Thoracic aorta (tissue), 2 donors: ENCODE measurements at regions not wholly inside any gene's neighbourhood (a gene's known extent, or its start where the extent isn't known, plus 50 kb on each side); places are given as distances from the start of the nearest gene placed in this dataset.

Experiments
- ATAC-seq: fragments of 150-250 bp; one replicate; pipeline ENCODE4 v1.8.0; 2017; ENCODE audit warnings: low read depth; ENCODE audit not compliant: insufficient number of reproducible peaks, low FRiP score
- DNase-seq: peaks from one replicate; pipeline ENCODE4 v3.0.0-alpha.2; 2020; ENCODE audit warnings: low spot score
- H3K27ac ChIP-seq, 2 donors: fragments of 200-600 bp; sonication (generic); 1 replicate in 1 of 2; 2 replicates in 1 of 2; pipeline ENCODE4 v1.5.1; 2016; ENCODE audit warnings: mild to moderate bottlenecking in 2 of 2, moderate library complexity in 2 of 2
- H3K27me3 ChIP-seq: fragments of 200-600 bp; sonication (generic); replicated peaks from 2 replicates; pipeline ENCODE4 v1.6.0; 2016; ENCODE audit warnings: mild to moderate bottlenecking; ENCODE audit not compliant: insufficient read depth
- H3K36me3 ChIP-seq: fragments of 200-600 bp; sonication (generic); one replicate; pipeline ENCODE4 v1.5.1; 2016
- H3K4me1 ChIP-seq, 2 donors: fragments of 200-600 bp; sonication (generic); 1 replicate in 1 of 2; 2 replicates in 1 of 2; pipeline versions ENCODE4 v1.5.1 to v1.6.0; 2016; ENCODE audit warnings: low read depth in 2 of 2, mild to moderate bottlenecking in 1 of 2; ENCODE audit not compliant: control insufficient read depth in 1 of 2
- H3K4me3 ChIP-seq: fragments of 200-600 bp; sonication (generic); 2 replicates; pipeline ENCODE4 v1.5.1; 2016; ENCODE audit warnings: mild to moderate bottlenecking
- H3K9me3 ChIP-seq: fragments of 200-600 bp; sonication (generic); 2 replicates; pipeline ENCODE4 v1.5.1; 2016
- CTCF ChIP-seq: fragments of 200-600 bp; sonication (generic); IDR thresholded peaks from one replicate; pipeline ENCODE4 v1.5.1; 2019; ENCODE audit warnings: antibody characterized with exemption

GRCh38 chr14:60356906-60357550, 108.0 kb downstream of the PPM1A start:
- TF ChIP-seq CTCF, result no peak
- DNase-seq (no peak), ATAC-seq (no peak)
- Histone ChIP-seq H3K4me3 (no peak overlapping the region), H3K27ac (no peak overlapping the region), H3K9me3 (no peaks in the 10 kb centered on the region), H3K4me1 (no peaks in the 10 kb centered on the region), H3K36me3 (no peaks in the 10 kb centered on the region), H3K27me3 (no peaks in the 10 kb centered on the region)

- Histone ChIP-seq H3K9me3 (no peaks in the 10 kb centered on the region), H3K27me3 (no peaks in the 10 kb centered on the region), H3K27ac (no peak overlapping the region), H3K4me1 (no peaks in the 10 kb centered on the region), H3K36me3 (no peaks in the 10 kb centered on the region), H3K4me3 (no peak overlapping the region)
- no peak for ATAC-seq
- TF ChIP-seq CTCF, result no peak
- DNase-seq, result no peak
Measured at GRCh38 chr14:60357551-60358149, 108.6 kb downstream of the PPM1A start.

GRCh38 chr14:60363275-60363674, 114.3 kb downstream of the PPM1A start:
- Histone ChIP-seq H3K9me3 (no peaks in the 10 kb centered on the region), H3K36me3 (no peaks in the 10 kb centered on the region)

GRCh38 chr14:60363687-60364086, 114.7 kb downstream of the PPM1A start:
- TF ChIP-seq CTCF, result no peak
- Histone ChIP-seq H3K36me3 (no peaks in the 10 kb centered on the region), H3K27ac (no peak overlapping the region), H3K9me3 (no peaks in the 10 kb centered on the region), H3K27me3 (no peaks in the 10 kb centered on the region), H3K4me1 (no peaks in the 10 kb centered on the region), H3K4me3 (no peak overlapping the region)
- ATAC-seq (no peak), DNase-seq (no peak)

More at GRCh38 chr14:60363275-60363674, 114.3 kb downstream of the PPM1A start:
- no peak overlapping the region for H3K4me3 ChIP-seq
- no peak for ATAC-seq
- H3K4me1 ChIP-seq, result no peaks in the 10 kb centered on the region
- H3K27ac ChIP-seq, result no peak overlapping the region
- no peak for TF ChIP-seq CTCF
- no peak for DNase-seq
- H3K27me3 ChIP-seq, result no peaks in the 10 kb centered on the region

GRCh38 chr14:60381909-60382308, 104.0 kb downstream of the C14orf39 start:
- no peak for DNase-seq
- Histone ChIP-seq H3K4me3 (no peak overlapping the region), H3K9me3 (no peaks in the 10 kb centered on the region), H3K27ac (no peak overlapping the region), H3K4me1 (no peaks in the 10 kb centered on the region), H3K27me3 (no peaks in the 10 kb centered on the region), H3K36me3 (no peaks in the 10 kb centered on the region)
- ATAC-seq, result no peak
- no peak for TF ChIP-seq CTCF
